ENCODE measurements at regions not wholly inside any gene's neighbourhood (a gene's known extent, or its start where the extent isn't known, plus 50 kb on each side); places are given as distances from the start of the nearest gene placed in this dataset.
"Not testable (repeated sequence)": the region's sequence is repeated elsewhere in the genome, so short reads cannot be mapped to it uniquely, and the experiment has no call there.

GRCh38 chr6:153465050-153465449 lies 334.0 kb upstream of the RGS17 start:
- intact Hi-C loops (cut with DNase I) = no loop called here
- no peak for DNase-seq

DNA sequence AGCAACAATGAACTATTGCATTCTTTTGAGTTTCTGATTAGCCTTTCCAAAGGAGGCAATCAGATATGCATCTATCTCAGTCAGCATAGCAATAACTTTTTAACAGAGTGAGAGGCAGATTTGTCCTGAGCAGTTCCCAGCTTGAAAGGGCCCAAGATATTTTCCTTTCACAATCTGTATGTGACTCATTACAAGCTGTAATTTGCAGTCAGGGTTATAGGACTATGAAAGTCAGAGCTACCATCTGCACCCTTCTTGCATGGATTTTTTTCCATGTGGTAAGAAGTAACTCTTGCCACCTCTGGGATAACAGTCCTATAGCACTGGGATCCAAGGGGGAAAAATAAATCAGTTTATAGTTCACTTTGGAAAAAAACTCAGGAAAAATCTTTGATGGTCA lies 318.2 kb upstream of the RGS17 start:
- intact Hi-C loops (cut with DNase I) = no loop called here
- no peak for DNase-seq

- intact Hi-C loops (cut with DNase I); DNase-seq: not testable (repeated sequence)
Measured at GRCh38 chr6:153442749-153443148, 311.7 kb upstream of the RGS17 start.

DNA sequence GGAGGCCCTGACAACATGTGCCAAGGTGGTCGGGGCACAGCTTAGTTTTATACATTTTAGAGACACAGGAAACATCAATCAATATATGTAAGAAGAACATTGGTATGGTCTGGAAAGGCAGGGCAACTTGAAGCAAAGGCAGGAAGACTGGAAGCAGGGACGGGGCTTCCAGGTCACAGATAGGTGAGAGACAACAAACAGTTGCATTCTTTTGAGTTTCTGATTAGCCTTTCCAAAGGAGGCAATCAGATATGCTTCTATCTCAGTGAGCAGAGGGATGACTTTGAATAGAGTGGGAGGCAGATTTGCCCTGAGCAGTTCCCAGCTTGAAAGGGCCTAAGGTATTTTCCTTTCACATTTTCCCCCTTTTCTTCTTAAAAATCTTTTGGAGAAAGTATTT lies 311.0 kb upstream of the RGS17 start:
- DNase-seq = no peak
- intact Hi-C loops (cut with DNase I) = no loop called here

DNA sequence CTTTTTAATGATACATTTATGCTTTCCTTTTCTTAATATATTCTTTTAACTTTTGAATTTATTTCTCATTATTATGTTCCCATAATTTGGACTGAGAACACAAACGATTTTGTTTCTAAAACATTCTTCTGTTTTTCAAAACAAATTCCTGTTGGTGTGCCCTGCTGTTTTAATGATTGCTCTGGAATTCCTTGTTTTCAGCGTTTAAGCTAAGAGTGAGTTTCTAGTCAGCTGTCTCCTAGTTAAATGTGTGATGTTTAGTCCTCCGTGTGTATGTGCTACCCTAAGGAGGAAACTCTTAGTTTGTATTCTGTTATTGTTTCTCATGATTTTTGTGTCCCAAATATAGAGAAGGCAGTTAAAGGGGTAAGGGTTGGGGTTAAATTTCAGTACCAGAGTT lies 306.1 kb upstream of the RGS17 start:
- DNase-seq = no peak

DNA sequence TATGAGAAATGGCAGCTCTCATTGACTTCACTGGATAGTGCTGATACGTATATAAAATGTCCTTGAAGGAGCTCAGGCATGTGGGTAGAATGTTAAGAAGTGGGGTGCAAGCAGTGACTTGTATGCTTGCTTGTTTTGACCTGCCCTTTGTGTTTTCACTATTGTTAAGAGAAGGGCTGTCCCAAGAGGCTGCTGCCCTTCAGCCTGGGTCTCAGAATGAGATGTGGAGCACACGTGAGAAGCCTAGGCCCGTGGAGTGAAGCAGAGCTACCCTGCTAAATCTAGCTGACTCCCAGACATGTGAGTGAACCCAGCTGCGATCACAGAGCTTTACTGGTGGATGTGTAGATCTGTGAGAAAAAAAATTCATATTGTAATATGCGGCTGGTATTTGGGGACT lies 305.3 kb upstream of the RGS17 start:
- intact Hi-C loops (cut with DNase I) = no loop called here
- DNase-seq = no peak

More for the DNA sequence above, 306.1 kb upstream of the RGS17 start:
- intact Hi-C loops (cut with DNase I) = no loop called here

GRCh38 chr6:153435787-153436186 lies 304.7 kb upstream of the RGS17 start:
- DNase-seq = no peak
- intact Hi-C loops (cut with DNase I) = no loop called here

GRCh38 chr6:153425536-153425935 lies 294.5 kb upstream of the RGS17 start:
- intact Hi-C loops (cut with DNase I) = no loop called here
- no peak for DNase-seq

DNA sequence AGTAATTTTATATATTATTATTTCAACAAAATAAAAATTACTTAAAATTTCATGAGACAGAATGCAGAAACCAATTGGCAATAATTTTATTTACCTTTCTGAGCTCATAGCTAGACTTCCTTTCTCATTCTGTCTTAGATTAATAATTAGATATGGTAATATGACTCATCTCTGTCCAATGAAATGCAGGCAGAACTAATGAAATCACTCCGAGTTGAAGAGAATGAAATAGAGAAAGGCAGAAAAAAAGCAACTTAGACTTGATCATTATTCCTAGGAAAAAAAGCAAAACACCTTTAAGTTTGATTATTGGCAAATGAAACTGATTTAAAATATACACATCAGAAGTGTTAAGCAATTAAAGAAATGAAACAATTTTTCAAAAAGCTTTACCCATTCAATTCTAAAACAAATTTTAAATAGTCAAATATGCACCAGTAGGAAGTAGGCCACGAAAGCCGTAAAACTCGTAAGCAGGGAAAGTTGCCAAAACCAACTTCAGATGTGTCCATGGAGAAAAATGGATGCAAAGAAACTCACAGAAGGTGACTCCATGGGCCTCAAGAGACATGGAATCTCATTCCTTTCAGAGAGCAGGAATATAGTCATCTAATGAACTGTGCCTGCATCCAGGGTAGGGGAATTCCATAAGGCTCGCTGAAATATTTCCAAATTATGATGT lies 293.8 kb upstream of the RGS17 start:
- no peak for DNase-seq

GRCh38 chr6:153412519-153412918 lies 281.4 kb upstream of the RGS17 start:
- intact Hi-C loops (cut with DNase I) = no loop called here
- no peak for DNase-seq

More for the DNA sequence above, 293.8 kb upstream of the RGS17 start:
- intact Hi-C loops (cut with DNase I) = no loop called here

GRCh38 chr6:153411070-153411648 lies 280.1 kb upstream of the RGS17 start:
- intact Hi-C loops (cut with DNase I) = no loop called here
- no peak for DNase-seq

GRCh38 chr6:153405931-153406330 lies 274.8 kb upstream of the RGS17 start:
- intact Hi-C loops (cut with DNase I) = no loop called here
- no peak for DNase-seq

- intact Hi-C loops (cut with DNase I) = no loop called here
- DNase-seq = no peak
Measured at GRCh38 chr6:153401751-153402150, 270.7 kb upstream of the RGS17 start.

DNA sequence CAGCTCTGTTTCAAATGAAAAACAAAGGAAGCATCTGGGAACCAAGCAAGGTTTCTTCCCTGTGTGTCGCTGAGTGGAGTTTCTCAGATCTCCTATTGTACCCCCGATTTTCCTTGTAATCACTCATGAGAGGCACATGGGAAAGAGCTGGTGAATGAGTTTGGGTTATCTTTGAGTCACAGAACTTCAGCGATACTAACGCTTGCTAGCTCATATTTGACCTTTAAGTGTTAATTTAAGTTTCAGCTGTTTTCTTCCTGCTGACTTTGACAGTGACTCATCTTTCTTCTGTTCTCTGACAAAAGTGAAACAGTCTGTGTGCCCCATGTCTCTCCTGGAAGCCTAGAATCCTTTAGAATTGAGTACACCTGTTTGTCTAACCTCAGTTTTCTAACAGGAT lies 261.1 kb upstream of the RGS17 start:
- intact Hi-C loops (cut with DNase I) = no loop called here
- no peak for DNase-seq

GRCh38 chr6:153373869-153374268 lies 242.8 kb upstream of the RGS17 start:
- intact Hi-C loops (cut with DNase I) = no loop called here
- no peak for DNase-seq

DNA sequence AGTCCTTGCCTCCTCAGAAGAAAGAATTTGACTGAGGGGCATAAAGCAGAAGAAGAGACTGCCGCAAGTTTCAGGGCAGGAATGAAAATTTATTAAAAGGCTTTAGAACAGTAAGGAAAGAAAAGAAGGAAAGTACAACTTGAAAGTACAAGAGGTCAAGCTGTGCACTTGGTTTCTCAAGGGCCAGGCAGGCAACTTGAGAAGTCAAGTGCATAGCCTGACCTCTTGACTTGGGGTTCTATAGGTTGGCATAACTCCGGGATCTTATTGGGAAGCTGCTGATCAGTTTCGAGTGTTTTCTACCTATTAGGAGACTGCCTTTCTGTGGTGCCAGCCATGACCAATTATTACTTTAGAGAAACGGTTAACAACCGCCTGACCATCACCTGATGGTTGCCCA lies 237.0 kb upstream of the RGS17 start:
- intact Hi-C loops (cut with DNase I) = no loop called here

GRCh38 chr6:153367021-153367420 lies 235.9 kb upstream of the RGS17 start:
- intact Hi-C loops (cut with DNase I) = no loop called here

More for the DNA sequence above, 237.0 kb upstream of the RGS17 start:
- no peak for DNase-seq

DNA sequence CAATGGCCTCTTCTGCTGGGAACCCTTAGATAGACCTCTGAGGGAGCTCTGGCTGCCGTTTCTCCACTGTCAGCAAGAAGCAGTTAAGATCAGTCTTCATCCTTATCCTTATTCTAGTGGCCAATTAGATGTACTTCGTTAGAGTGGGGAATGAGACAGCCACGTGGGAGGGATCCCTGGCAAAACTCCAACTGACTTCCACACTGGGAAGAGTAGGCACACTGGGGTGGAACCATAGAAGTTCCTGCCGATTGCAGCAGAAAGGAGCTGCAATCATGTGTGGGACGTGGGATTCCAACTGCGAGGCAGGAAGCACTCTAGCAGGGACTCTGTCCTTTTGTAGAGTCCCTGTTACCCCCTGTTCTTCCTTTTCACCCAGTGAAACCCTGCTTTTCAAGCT lies 226.3 kb upstream of the RGS17 start:
- intact Hi-C loops (cut with DNase I) = no loop called here
- no peak for DNase-seq

More at GRCh38 chr6:153367021-153367420, 235.9 kb upstream of the RGS17 start:
- no peak for DNase-seq

- intact Hi-C loops (cut with DNase I) = no loop called here
- DNase-seq = no peak
Measured at GRCh38 chr6:153340568-153340967, 209.5 kb upstream of the RGS17 start.

GRCh38 chr6:153334121-153334520 lies 203.0 kb upstream of the RGS17 start:
- no peak for DNase-seq
- intact Hi-C loops (cut with DNase I) = no loop called here

DNA sequence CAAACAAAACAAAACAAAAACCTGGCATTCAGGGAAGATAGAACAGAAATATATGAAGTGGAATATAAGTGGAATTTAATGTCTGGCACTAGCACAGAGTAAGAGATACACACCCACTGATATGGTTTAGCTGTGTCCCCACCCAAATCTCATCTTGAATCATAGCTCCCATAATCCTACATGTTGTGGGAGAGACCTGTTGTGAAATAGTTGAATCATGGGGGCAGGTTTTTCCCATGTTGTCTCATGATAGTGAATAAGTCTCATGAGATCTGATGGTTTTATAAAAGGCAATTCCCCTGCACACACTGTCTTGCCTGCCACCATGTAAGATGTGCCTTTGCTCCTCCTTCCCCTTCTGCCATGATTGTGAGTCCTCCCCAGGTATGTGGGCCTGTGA lies 200.1 kb upstream of the RGS17 start:
- intact Hi-C loops (cut with DNase I); DNase-seq: not testable (repeated sequence)

DNA sequence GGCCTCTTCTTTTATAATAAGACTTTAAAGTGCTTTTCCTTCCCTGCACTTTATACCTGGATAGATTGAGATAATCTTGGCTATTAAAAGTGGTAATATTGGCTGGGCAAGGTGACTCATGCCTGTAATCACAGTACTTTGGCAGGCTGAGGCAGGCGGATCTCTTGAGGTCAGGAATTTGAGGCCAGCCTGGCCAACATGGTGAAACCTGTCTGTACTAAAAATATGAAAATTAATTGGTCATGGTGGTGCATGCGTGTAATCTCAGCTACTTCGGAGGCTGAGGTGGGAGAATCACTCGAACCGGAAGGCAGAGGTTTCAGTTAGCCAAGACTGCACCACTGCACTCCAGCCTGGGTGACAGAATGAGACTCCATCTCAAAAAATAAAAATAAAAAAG lies 197.1 kb upstream of the RGS17 start:
- intact Hi-C loops (cut with DNase I) = no loop called here
- DNase-seq = no peak

DNA sequence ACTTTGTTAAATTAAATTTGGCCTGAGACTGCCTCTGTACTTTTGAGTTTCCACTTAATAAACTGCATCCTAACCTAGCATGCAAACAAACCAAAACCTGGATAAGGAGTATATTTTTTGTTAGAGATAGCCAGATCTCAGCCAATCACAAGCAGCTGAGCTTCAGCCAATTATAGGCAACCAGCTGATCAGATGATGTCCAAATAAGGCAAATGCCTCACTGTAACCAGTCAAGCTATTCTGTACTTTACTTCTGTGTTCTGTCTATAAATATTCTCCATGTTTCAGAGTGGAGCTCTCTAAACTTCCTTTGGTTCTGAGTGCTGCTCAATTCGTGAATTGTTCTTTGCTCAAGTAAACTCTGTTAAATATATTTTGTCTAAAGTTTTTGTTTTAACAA lies 194.6 kb upstream of the RGS17 start:
- no peak for DNase-seq
- intact Hi-C loops (cut with DNase I) = no loop called here
